Endothelial cell of umbilical vein (primary cell): ENCODE measurements at regions not wholly inside any gene's neighbourhood (a gene's known extent, or its start where the extent isn't known, plus 50 kb on each side); places are given as distances from the start of the nearest gene placed in this dataset.

Source experiments
- BruUV-seq: library from RNA; stranded (reverse); fragments of 400-500 nt; replicated peaks from 2 replicates; lab custom pipeline; 2021; lab: Mats Ljungman, UMichigan
- CTCF ChIA-PET: fragments of 300-600, 350-600 bp; sonication (Branson Sonifier 250); formaldehyde crosslinking; loops from one replicate; lab custom pipeline; 2021; ENCODE audit warnings: antibody characterized with exemption, inconsistent platforms; lab: Charles Lee
- POLR2A ChIA-PET: fragments of 300-600, 350-600 bp; sonication (Branson Sonifier 250); formaldehyde crosslinking; loops from one replicate; lab custom pipeline; 2021; ENCODE audit warnings: antibody characterized with exemption, inconsistent platforms; lab: Charles Lee
- DNase-seq: peaks from one replicate; pipeline ENCODE4 v3.0.0-alpha.2; 2011; ENCODE audit warnings: low read depth, low spot score
- FAIRE-seq: peaks from 2 replicates; lab custom pipeline; 2011; peaks lifted over from hg19 to GRCh38; lab: Jason Lieb, UNC
- H2AFZ ChIP-seq: 2 replicates; pipeline ENCODE4 v1.6.0; 2012; ENCODE audit warnings: low read depth, low read length, control low read depth, inconsistent platforms
- H3K27ac ChIP-seq: 2 replicates; pipeline ENCODE4 v1.5.1; 2011; ENCODE audit warnings: low read depth, mild to moderate bottlenecking, control low read depth, low read length, moderate library complexity; ENCODE audit not compliant: insufficient read depth
- H3K27me3 ChIP-seq, 2 experiments: 2 replicates each; pipeline versions ENCODE4 v1.6.0 to v1.6.1; 2011; ENCODE audit warnings: low read length in 2 of 2, mixed read lengths in 1 of 2; ENCODE audit not compliant: control insufficient read depth in 2 of 2, insufficient read depth in 2 of 2
- H3K36me3 ChIP-seq, 2 experiments: 2 replicates in 1 of 2; 3 replicates in 1 of 2; pipeline ENCODE4 v1.5.1; 2011; ENCODE audit warnings: low read length in 2 of 2, mild to moderate bottlenecking in 1 of 2, moderate library complexity in 1 of 2; ENCODE audit not compliant: control insufficient read depth in 2 of 2, insufficient read depth in 2 of 2; ENCODE audit errors: extremely low read depth in 1 of 2
- H3K4me1 ChIP-seq: 3 replicates; pipeline ENCODE4 v1.5.1; 2011; ENCODE audit warnings: mild to moderate bottlenecking, low read length; ENCODE audit not compliant: control insufficient read depth, insufficient read depth; ENCODE audit errors: extremely low read depth
- H3K4me2 ChIP-seq: 2 replicates; pipeline ENCODE4 v1.6.1; 2011; ENCODE audit warnings: low read length, control low read depth, mixed read lengths; ENCODE audit not compliant: insufficient read depth
- H3K4me3 ChIP-seq, 3 experiments: fragments of 200-600 bp in 1 of 3; sonication (generic), shearing (Covaris generic) in 1 of 3; replicated peaks in 1 of 3; 2 replicates each; pipeline ENCODE4 v1.5.1; 2011 to 2016; ENCODE audit warnings: control low read depth in 3 of 3, low read length in 3 of 3, mild to moderate bottlenecking in 2 of 3, inconsistent platforms in 1 of 3, low read depth in 1 of 3, moderate library complexity in 1 of 3; ENCODE audit not compliant: insufficient read depth in 1 of 3
- H3K79me2 ChIP-seq: 2 replicates; pipeline ENCODE4 v1.6.0; 2012; ENCODE audit warnings: low read length, inconsistent platforms; ENCODE audit not compliant: control insufficient read depth, insufficient read depth
- H3K9ac ChIP-seq: replicated peaks from 2 replicates; pipeline ENCODE3; 2011; ENCODE audit warnings: low read length, control low read depth; ENCODE audit not compliant: insufficient read depth; ENCODE audit errors: extremely low read depth
- H3K9me1 ChIP-seq: replicated peaks from 3 replicates; pipeline ENCODE4 v1.6.0; 2011; ENCODE audit warnings: mild to moderate bottlenecking, low read length; ENCODE audit not compliant: control insufficient read depth, insufficient read depth; ENCODE audit errors: extremely low read depth
- H3K9me3 ChIP-seq: replicated peaks from 2 replicates; pipeline ENCODE4 v1.5.1; 2012; ENCODE audit warnings: low read length, inconsistent platforms; ENCODE audit not compliant: control insufficient read depth, insufficient read depth
- H4K20me1 ChIP-seq: replicated peaks from 2 replicates; pipeline ENCODE3; 2011; ENCODE audit warnings: mild to moderate bottlenecking, low read length; ENCODE audit not compliant: control insufficient read depth, insufficient read depth; ENCODE audit errors: extremely low read depth
- GATA2 ChIP-seq: IDR thresholded peaks from 2 replicates; pipeline ENCODE4 v1.7.0; 2011; ENCODE audit warnings: low read depth, mild to moderate bottlenecking, moderate library complexity, mixed read lengths, low read length; ENCODE audit not compliant: insufficient read length, insufficient read depth
- JUN ChIP-seq: IDR thresholded peaks from 2 replicates; pipeline ENCODE4 v1.6.1; 2011; ENCODE audit warnings: borderline replicate concordance, low read depth; ENCODE audit not compliant: insufficient read length, insufficient read depth
- MYC ChIP-seq: IDR thresholded peaks from one replicate; pipeline ENCODE4 v1.6.1; 2011; ENCODE audit warnings: mild to moderate bottlenecking, low read depth, low read length
- POLR2A ChIP-seq: IDR thresholded peaks from 2 replicates; pipeline ENCODE4 v1.6.1; 2012; ENCODE audit warnings: low read depth, mild to moderate bottlenecking, control low read depth, low read length
- POLR2AphosphoS5 ChIP-seq: IDR thresholded peaks from 2 replicates; pipeline ENCODE4 v1.6.1; 2012; ENCODE audit warnings: low read depth, mild to moderate bottlenecking, control low read depth, low read length, moderate library complexity; ENCODE audit not compliant: insufficient read depth
- dilution Hi-C: fragments of 300-500 bp; cut with MboI; formaldehyde crosslinking; loops from one replicate; pipeline ENCODE4 v1.15.0; 2019; ENCODE audit warnings: low sequenced_read_pairs; ENCODE audit not compliant: extremely low pct_ligation_motif_present
- intact Hi-C: fragments of 100-400 bp; cut with micrococcal nuclease; formaldehyde crosslinking; loops from one replicate; pipeline ENCODE4 v1.10.0; 2022
- TF ChIP-seq, protein P1 (sequence below): IDR thresholded peaks from 2 replicates; pipeline ENCODE4 v1.6.1; 2011; ENCODE audit not compliant: insufficient read depth, insufficient read length

- H3K4me2 ChIP-seq, result no peak overlapping the region
- no peaks in the 10 kb centered on the region for H3K4me1 ChIP-seq
- H3K9ac ChIP-seq, result no peak overlapping the region
- ChIA-PET CTCF (no interaction called here), POLR2A (no interaction called here)
- dilution Hi-C loops, result no loop called here
- BruUV-seq, result no TSS peak
- H2AFZ ChIP-seq, result no peak overlapping the region
- H3K9me1 ChIP-seq, result no peaks in the 10 kb centered on the region
- no peaks in the 10 kb centered on the region for H3K36me3 ChIP-seq
- FAIRE-seq (no peak), DNase-seq (no peak)
- H3K79me2 ChIP-seq, result no peaks in the 10 kb centered on the region
- no peaks in the 10 kb centered on the region for H3K27me3 ChIP-seq
- H3K9me3 ChIP-seq, result no peaks in the 10 kb centered on the region
- TF ChIP-seq MYC, result no peak
- no peak overlapping the region for H3K4me3 ChIP-seq
- intact Hi-C loops, result no loop called here
- no peaks in the 10 kb centered on the region for H4K20me1 ChIP-seq
- H3K27ac ChIP-seq, result no peak overlapping the region
Observed at GRCh38 chr13:73631411-73631810, 502.8 kb downstream of the KLF12 start.

- Histone ChIP-seq H3K9me3 (no peaks in the 10 kb centered on the region), H3K4me2 (no peak overlapping the region), H3K79me2 (no peaks in the 10 kb centered on the region), H3K27me3 (no peaks in the 10 kb centered on the region), H3K4me1 (no peaks in the 10 kb centered on the region), H3K36me3 (no peaks in the 10 kb centered on the region), H4K20me1 (no peaks in the 10 kb centered on the region), H3K9me1 (no peaks in the 10 kb centered on the region), H3K9ac (no peak overlapping the region), H3K4me3 (no peak overlapping the region), H3K27ac (no peak overlapping the region), H2AFZ (no peak overlapping the region)
- dilution Hi-C loops, result no loop called here
- DNase-seq, result no peak
- TF ChIP-seq JUN (no peak), POLR2AphosphoS5 (no peak), GATA2 (no peak), POLR2A (no peak)
- TF ChIP-seq, protein P1, sequence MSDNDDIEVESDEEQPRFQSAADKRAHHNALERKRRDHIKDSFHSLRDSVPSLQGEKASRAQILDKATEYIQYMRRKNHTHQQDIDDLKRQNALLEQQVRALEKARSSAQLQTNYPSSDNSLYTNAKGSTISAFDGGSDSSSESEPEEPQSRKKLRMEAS, result no peak
- FAIRE-seq, result no peak
- ChIA-PET CTCF (no interaction called here), POLR2A (no interaction called here)
- BruUV-seq, result no TSS peak
- intact Hi-C loops, result no loop called here
Observed at GRCh38 chr13:73625562-73626339, 508.5 kb downstream of the KLF12 start.
